Smooth muscle cell (in vitro differentiated cells): ENCODE measurements at regions not wholly inside any gene's neighbourhood (a gene's known extent, or its start where the extent isn't known, plus 50 kb on each side); places are given as distances from the start of the nearest gene placed in this dataset.

Source experiments
- DNase-seq: peaks from one replicate; lab custom pipeline; 2025; ENCODE audit not compliant: unreplicated experiment; lab: John Stamatoyannopoulos, UW
- H2AFZ ChIP-seq: fragments of 200-600 bp; sonication (generic); 2 replicates; pipeline ENCODE4 v1.6.0; 2016; ENCODE audit warnings: antibody characterized with exemption, low read depth, mild to moderate bottlenecking
- H3F3A ChIP-seq: fragments of 200-600 bp; sonication (generic); 2 replicates; pipeline ENCODE4 v1.6.0; 2017; ENCODE audit warnings: antibody characterized with exemption, low read depth
- H3K27ac ChIP-seq: fragments of 200-600 bp; sonication (generic); 2 replicates; pipeline ENCODE4 v1.5.1; 2016; ENCODE audit warnings: low read depth, mild to moderate bottlenecking
- H3K27me3 ChIP-seq: fragments of 200-600 bp; sonication (generic); 2 replicates; pipeline ENCODE4 v1.6.1; 2016; ENCODE audit warnings: low read depth, mild to moderate bottlenecking
- H3K36me3 ChIP-seq: fragments of 200-600 bp; sonication (generic); 2 replicates; pipeline ENCODE4 v1.5.1; 2016; ENCODE audit warnings: low read depth
- H3K4me1 ChIP-seq: fragments of 200-600 bp; sonication (generic); 2 replicates; pipeline ENCODE4 v1.5.1; 2016; ENCODE audit warnings: low read depth
- H3K4me2 ChIP-seq: fragments of 200-600 bp; sonication (generic); 2 replicates; pipeline ENCODE4 v1.6.0; 2016; ENCODE audit warnings: mild to moderate bottlenecking
- H3K4me3 ChIP-seq: fragments of 200-600 bp; sonication (generic); 2 replicates; pipeline ENCODE4 v1.5.1; 2016; ENCODE audit warnings: mild to moderate bottlenecking
- H3K79me2 ChIP-seq: fragments of 200-600 bp; sonication (generic); 2 replicates; pipeline ENCODE4 v1.6.0; 2016; ENCODE audit warnings: low read depth, mild to moderate bottlenecking
- H3K9ac ChIP-seq: fragments of 200-600 bp; sonication (generic); 2 replicates; pipeline ENCODE4 v1.6.0; 2016; ENCODE audit warnings: low read depth
- H3K9me3 ChIP-seq: fragments of 200-600 bp; sonication (generic); replicated peaks from 2 replicates; pipeline ENCODE4 v1.5.1; 2016; ENCODE audit warnings: low read depth
- H4K20me1 ChIP-seq: fragments of 200-600 bp; sonication (generic); 2 replicates; pipeline ENCODE4 v1.6.0; 2016; ENCODE audit warnings: low read depth
- WGBS: methylation state at CpG from one replicate; pipeline ENCODE4 v1.1.7; 2016; ENCODE audit warnings: low lambda C conversion rate; 5-methylcytosine and 5-hydroxymethylcytosine counted together
- TF ChIP-seq, protein P1 (sequence below): fragments of 200-600 bp; sonication (generic); IDR thresholded peaks from 2 replicates; pipeline ENCODE4 v1.5.1; 2017; ENCODE audit warnings: borderline replicate concordance, mild to moderate bottlenecking, antibody characterized with exemption; ENCODE audit not compliant: insufficient read depth, poor library complexity, severe bottlenecking

DNA sequence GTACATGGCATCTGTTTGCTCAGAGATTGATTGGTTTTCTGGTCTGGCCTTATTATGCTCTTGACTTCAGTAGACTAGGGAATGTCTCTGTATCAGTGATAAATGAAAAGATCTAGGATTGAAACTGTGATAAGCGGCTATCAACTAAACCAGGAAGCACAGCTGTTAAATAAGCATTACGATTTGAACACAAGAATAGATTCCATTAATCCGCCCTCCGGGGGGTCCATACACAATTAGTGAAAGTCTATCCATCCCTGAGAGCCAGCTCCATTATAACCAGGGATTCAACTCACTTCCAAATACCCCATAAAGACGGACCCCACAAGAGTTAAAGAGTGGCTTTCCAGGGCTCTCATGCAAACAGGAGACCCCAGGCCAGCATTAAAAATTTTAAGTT is 279.0 kb downstream of the GRIN2B start:
- no peaks in the 10 kb centered on the region for H3K36me3 ChIP-seq
- H3K9ac ChIP-seq, result no peak overlapping the region
- TF ChIP-seq, protein P1, sequence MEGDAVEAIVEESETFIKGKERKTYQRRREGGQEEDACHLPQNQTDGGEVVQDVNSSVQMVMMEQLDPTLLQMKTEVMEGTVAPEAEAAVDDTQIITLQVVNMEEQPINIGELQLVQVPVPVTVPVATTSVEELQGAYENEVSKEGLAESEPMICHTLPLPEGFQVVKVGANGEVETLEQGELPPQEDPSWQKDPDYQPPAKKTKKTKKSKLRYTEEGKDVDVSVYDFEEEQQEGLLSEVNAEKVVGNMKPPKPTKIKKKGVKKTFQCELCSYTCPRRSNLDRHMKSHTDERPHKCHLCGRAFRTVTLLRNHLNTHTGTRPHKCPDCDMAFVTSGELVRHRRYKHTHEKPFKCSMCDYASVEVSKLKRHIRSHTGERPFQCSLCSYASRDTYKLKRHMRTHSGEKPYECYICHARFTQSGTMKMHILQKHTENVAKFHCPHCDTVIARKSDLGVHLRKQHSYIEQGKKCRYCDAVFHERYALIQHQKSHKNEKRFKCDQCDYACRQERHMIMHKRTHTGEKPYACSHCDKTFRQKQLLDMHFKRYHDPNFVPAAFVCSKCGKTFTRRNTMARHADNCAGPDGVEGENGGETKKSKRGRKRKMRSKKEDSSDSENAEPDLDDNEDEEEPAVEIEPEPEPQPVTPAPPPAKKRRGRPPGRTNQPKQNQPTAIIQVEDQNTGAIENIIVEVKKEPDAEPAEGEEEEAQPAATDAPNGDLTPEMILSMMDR, result no peak
- H3K4me2 ChIP-seq, result no peak overlapping the region
- H2AFZ ChIP-seq, result no peak overlapping the region
- no peaks in the 10 kb centered on the region for H3K79me2 ChIP-seq
- H3K4me1 ChIP-seq, result peaks cover 16% of the 10 kb centered on the region
- H3K9me3 ChIP-seq, result no peaks in the 10 kb centered on the region
- no peaks in the 10 kb centered on the region for H4K20me1 ChIP-seq
- no peaks in the 10 kb centered on the region for H3F3A ChIP-seq
- WGBS, result 73% methylated on average over 5 of the region's 5 CpGs
- H3K27me3 ChIP-seq, result no peaks in the 10 kb centered on the region
- H3K27ac ChIP-seq, result no peak overlapping the region
- no peak overlapping the region for H3K4me3 ChIP-seq
- no peak for DNase-seq

DNA sequence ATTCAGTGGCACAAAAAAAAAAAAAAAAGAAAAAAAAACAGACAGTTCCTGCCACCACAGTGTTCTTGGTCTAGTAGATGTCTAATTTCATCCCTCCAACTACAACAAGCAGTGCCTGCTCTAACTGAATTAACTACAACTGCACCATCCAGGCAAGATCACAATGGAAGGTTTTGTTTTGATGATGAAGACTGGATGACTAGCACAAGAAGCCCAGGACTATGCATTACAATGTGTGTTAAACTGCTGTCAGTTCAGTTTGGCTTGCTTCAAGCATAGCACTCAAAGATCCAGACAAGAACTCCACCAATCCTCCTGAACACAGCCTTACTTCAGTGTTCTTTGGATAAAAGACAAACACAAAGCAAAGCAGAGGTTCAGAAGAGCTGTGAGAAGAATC is 279.9 kb downstream of the GRIN2B start:
- no peak overlapping the region for H3K9ac ChIP-seq
- no peaks in the 10 kb centered on the region for H3K79me2 ChIP-seq
- no peak overlapping the region for H3K4me2 ChIP-seq
- no peak overlapping the region for H3K4me3 ChIP-seq
- TF ChIP-seq, protein P1, result no peak
- peaks cover 16% of the 10 kb centered on the region for H3K4me1 ChIP-seq
- H3K27me3 ChIP-seq, result no peaks in the 10 kb centered on the region
- H4K20me1 ChIP-seq, result no peaks in the 10 kb centered on the region
- no peaks in the 10 kb centered on the region for H3K9me3 ChIP-seq
- DNase-seq, result no peak
- no peak overlapping the region for H3K27ac ChIP-seq
- no peak overlapping the region for H2AFZ ChIP-seq
- no peaks in the 10 kb centered on the region for H3K36me3 ChIP-seq
- no peaks in the 10 kb centered on the region for H3F3A ChIP-seq

DNA sequence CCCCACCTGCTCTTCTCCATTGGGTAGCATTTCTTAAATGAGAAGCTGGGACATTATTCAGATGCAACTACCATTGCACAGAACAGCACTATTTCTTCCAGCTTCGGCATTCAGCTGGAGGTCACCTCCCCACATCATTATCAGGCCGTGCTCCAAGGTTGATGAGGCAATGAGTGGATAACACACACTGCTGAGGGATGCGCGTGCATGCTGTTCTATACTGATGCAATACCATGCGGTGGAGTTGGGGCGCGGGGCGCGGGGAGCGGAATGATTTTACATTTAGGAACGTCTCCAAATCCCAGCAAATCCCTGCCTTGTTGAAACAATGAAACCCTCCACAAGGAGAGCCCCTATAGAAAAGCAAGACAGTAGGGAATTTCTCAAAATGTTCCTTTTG is 283.4 kb downstream of the GRIN2B start:
- Histone ChIP-seq H2AFZ (no peak overlapping the region), H3K36me3 (no peaks in the 10 kb centered on the region), H3K79me2 (no peaks in the 10 kb centered on the region), H3K27ac (no peak overlapping the region), H3K4me3 (no peak overlapping the region), H4K20me1 (no peaks in the 10 kb centered on the region), H3K9ac (no peak overlapping the region), H3F3A (no peaks in the 10 kb centered on the region), H3K4me2 (no peak overlapping the region), H3K27me3 (peaks cover 3% of the 10 kb centered on the region), H3K4me1 (peaks cover 14% of the 10 kb centered on the region), H3K9me3 (no peaks in the 10 kb centered on the region)
- TF ChIP-seq, protein P1, result no peak
- DNase-seq, result no peak
- 89% methylated on average over 11 of the region's 11 CpGs for WGBS

DNA sequence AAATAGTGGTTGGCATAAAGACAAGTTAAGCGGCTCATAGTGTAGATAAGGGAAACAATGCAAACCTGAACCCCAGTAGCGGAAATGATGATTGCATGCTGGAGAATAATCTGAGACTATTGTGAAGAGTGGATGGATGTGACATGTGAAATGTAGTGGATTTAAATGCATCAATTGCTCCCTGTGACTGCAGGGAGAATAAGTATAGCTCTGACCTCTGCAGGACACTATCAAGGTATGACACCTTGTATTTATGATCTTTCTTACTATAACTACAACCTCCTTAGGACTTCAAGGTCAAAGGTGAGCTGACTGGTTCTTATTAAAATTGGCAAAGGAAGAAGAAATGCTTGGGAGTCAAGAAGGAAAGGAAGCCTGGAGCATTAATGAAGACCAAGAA is 285.6 kb downstream of the GRIN2B start:
- no peaks in the 10 kb centered on the region for H4K20me1 ChIP-seq
- H3K9ac ChIP-seq, result no peak overlapping the region
- no peak overlapping the region for H3K27ac ChIP-seq
- H3K79me2 ChIP-seq, result no peaks in the 10 kb centered on the region
- H3K4me2 ChIP-seq, result no peak overlapping the region
- DNase-seq, result no peak
- peaks cover 5% of the 10 kb centered on the region for H3K4me1 ChIP-seq
- TF ChIP-seq, protein P1, result no peak
- H3K27me3 ChIP-seq, result peaks cover 3% of the 10 kb centered on the region
- H3K9me3 ChIP-seq, result no peaks in the 10 kb centered on the region
- H2AFZ ChIP-seq, result no peak overlapping the region
- H3K36me3 ChIP-seq, result no peaks in the 10 kb centered on the region
- no peak overlapping the region for H3K4me3 ChIP-seq
- no peaks in the 10 kb centered on the region for H3F3A ChIP-seq
- WGBS, result 60% methylated on average over 2 of the region's 2 CpGs
